Glutamatergic neuron (in vitro differentiated cells): ENCODE measurements at regions not wholly inside any gene's neighbourhood (a gene's known extent, or its start where the extent isn't known, plus 50 kb on each side); places are given as distances from the start of the nearest gene placed in this dataset.

Experiments
- DNase-seq: peaks from one replicate; pipeline ENCODE4 v3.0.0; 2022
- H3K27ac Mint-ChIP-seq: one replicate; pipeline ENCODE4 v1.8.0; 2020; ENCODE audit warnings: mild to moderate bottlenecking, mixed read lengths, inconsistent platforms; ENCODE audit not compliant: unreplicated experiment
- H3K27me3 Mint-ChIP-seq: one replicate; pipeline ENCODE4 v1.8.0; 2020; ENCODE audit warnings: mild to moderate bottlenecking, moderate library complexity, mixed read lengths, inconsistent platforms; ENCODE audit not compliant: unreplicated experiment
- H3K36me3 Mint-ChIP-seq: one replicate; pipeline ENCODE4 v1.8.0; 2020; ENCODE audit warnings: mild to moderate bottlenecking, mixed read lengths, inconsistent platforms; ENCODE audit not compliant: unreplicated experiment
- H3K4me1 Mint-ChIP-seq: one replicate; pipeline ENCODE4 v1.8.0; 2020; ENCODE audit warnings: mild to moderate bottlenecking, low read depth, mixed read lengths, inconsistent platforms; ENCODE audit not compliant: unreplicated experiment
- H3K4me3 Mint-ChIP-seq: one replicate; pipeline ENCODE4 v1.8.0; 2020; ENCODE audit warnings: mild to moderate bottlenecking, mixed read lengths, inconsistent platforms; ENCODE audit not compliant: unreplicated experiment
- H3K9me3 Mint-ChIP-seq: one replicate; pipeline ENCODE4 v1.8.0; 2020; ENCODE audit warnings: mild to moderate bottlenecking, moderate library complexity, mixed read lengths, inconsistent platforms; ENCODE audit not compliant: unreplicated experiment
- CTCF ChIP-seq: fragments of 200-600 bp; sonication (generic); IDR thresholded peaks from one replicate; pipeline ENCODE4 v1.5.0; 2021; ENCODE audit not compliant: partially characterized antibody, unreplicated experiment

- Mint-ChIP-seq H3K27me3 (no peaks in the 10 kb centered on the region), H3K4me3 (no peak overlapping the region)
- no peak for TF ChIP-seq CTCF
Observed at GRCh38 chr18:41353777-41354528, 601.1 kb upstream of the PIK3C3 start.

GRCh38 chr18:41351430-41351829 is 603.6 kb upstream of the PIK3C3 start:
- no peak for DNase-seq
- Mint-ChIP-seq H3K4me3 (no peak overlapping the region), H3K27ac (no peak overlapping the region), H3K36me3 (peaks cover 4% of the 10 kb centered on the region), H3K27me3 (no peaks in the 10 kb centered on the region), H3K9me3 (no peaks in the 10 kb centered on the region), H3K4me1 (no peaks in the 10 kb centered on the region)
- TF ChIP-seq CTCF = no peak

More at GRCh38 chr18:41353777-41354528, 601.1 kb upstream of the PIK3C3 start:
- DNase-seq = no peak
- Mint-ChIP-seq H3K9me3 (no peaks in the 10 kb centered on the region), H3K27ac (no peak overlapping the region), H3K4me1 (no peaks in the 10 kb centered on the region), H3K36me3 (peaks cover 14% of the 10 kb centered on the region)

- Mint-ChIP-seq H3K4me3 (no peak overlapping the region), H3K27me3 (peaks cover 2% of the 10 kb centered on the region), H3K27ac (no peak overlapping the region), H3K9me3 (no peaks in the 10 kb centered on the region), H3K36me3 (no peaks in the 10 kb centered on the region), H3K4me1 (no peaks in the 10 kb centered on the region)
- DNase-seq = no peak
- TF ChIP-seq CTCF = no peak
Observed at GRCh38 chr18:41347057-41347456, 608.0 kb upstream of the PIK3C3 start.

GRCh38 chr18:41343808-41344207 is 611.2 kb upstream of the PIK3C3 start:
- Mint-ChIP-seq H3K4me1 (peaks cover 4% of the 10 kb centered on the region), H3K27me3 (peaks cover 2% of the 10 kb centered on the region), H3K27ac (no peak overlapping the region), H3K36me3 (no peaks in the 10 kb centered on the region), H3K4me3 (no peak overlapping the region), H3K9me3 (no peaks in the 10 kb centered on the region)
- DNase-seq = no peak
- no peak for TF ChIP-seq CTCF

GRCh38 chr18:41338341-41338740 is 616.7 kb upstream of the PIK3C3 start:
- no peak for TF ChIP-seq CTCF
- Mint-ChIP-seq H3K4me3 (no peak overlapping the region), H3K36me3 (no peaks in the 10 kb centered on the region), H3K4me1 (peaks cover 4% of the 10 kb centered on the region), H3K27ac (no peak overlapping the region), H3K9me3 (no peaks in the 10 kb centered on the region), H3K27me3 (peaks cover 2% of the 10 kb centered on the region)
- DNase-seq = no peak
